IMR-90 (cell line): ENCODE measurements at regions not wholly inside any gene's neighbourhood (a gene's known extent, or its start where the extent isn't known, plus 50 kb on each side); places are given as distances from the start of the nearest gene placed in this dataset.

Source experiments
- ATAC-seq: fragments of 200-7000 bp; cut with Tn5 transposase; 2 replicates; pipeline ENCODE4 v1.9.1; 2020; ENCODE audit warnings: low read depth, mild to moderate bottlenecking, moderate library complexity
- BruUV-seq: library from RNA; stranded (reverse); fragments of 400-500 nt; replicated peaks from 2 replicates; lab custom pipeline; 2021; lab: Mats Ljungman, UMichigan
- CTCF ChIA-PET: fragments of 300-600 bp; formaldehyde crosslinking; extraction: SDS; loops from one replicate; lab custom pipeline; 2021; ENCODE audit warnings: antibody characterized with exemption; lab: Yijun Ruan, JAX
- POLR2A ChIA-PET: fragments of 300-600 bp; sonication (Branson Sonifier 250); formaldehyde crosslinking; loops from one replicate; lab custom pipeline; 2022; ENCODE audit warnings: antibody characterized with exemption; ENCODE audit not compliant: unreplicated experiment; lab: Charles Lee
- DNase-seq: peaks from one replicate; pipeline ENCODE4 v3.0.0; 2013
- H2AFZ ChIP-seq: replicated peaks from 2 replicates; pipeline ENCODE3; 2013; ENCODE audit warnings: low read length, mild to moderate bottlenecking; ENCODE audit not compliant: poor library complexity
- H2AK5ac ChIP-seq: 2 replicates; pipeline ENCODE4 v1.6.1; 2013; ENCODE audit warnings: low read depth, low read length, inconsistent platforms
- H2AK9ac ChIP-seq: replicated peaks from 2 replicates; pipeline ENCODE3; 2013; ENCODE audit warnings: mild to moderate bottlenecking, low read depth, low read length, moderate library complexity; ENCODE audit not compliant: poor library complexity
- H2BK120ac ChIP-seq: 2 replicates; pipeline ENCODE4 v1.6.1; 2013; ENCODE audit warnings: low read depth, low read length, inconsistent platforms
- H2BK15ac ChIP-seq: 3 replicates; pipeline ENCODE4 v1.6.1; 2013; ENCODE audit warnings: low read depth, low read length, inconsistent platforms
- H2BK20ac ChIP-seq: 2 replicates; pipeline ENCODE4 v1.6.1; 2013; ENCODE audit warnings: low read depth, mild to moderate bottlenecking, inconsistent platforms, low read length, moderate library complexity
- H2BK5ac ChIP-seq: 2 replicates; pipeline ENCODE4 v1.6.1; 2013; ENCODE audit warnings: mild to moderate bottlenecking, low read depth, low read length, inconsistent platforms; ENCODE audit not compliant: poor library complexity, severe bottlenecking
- H3K14ac ChIP-seq: replicated peaks from 2 replicates; pipeline ENCODE4 v1.6.1; 2013; ENCODE audit warnings: low read depth, low read length, inconsistent platforms
- H3K18ac ChIP-seq: 2 replicates; pipeline ENCODE4 v1.6.1; 2013; ENCODE audit warnings: low read depth, low read length, control low read depth
- H3K23ac ChIP-seq: 2 replicates; pipeline ENCODE4 v1.6.1; 2013; ENCODE audit warnings: low read depth, low read length, inconsistent platforms
- H3K27ac ChIP-seq: 2 replicates; pipeline ENCODE4 v1.5.1; 2013; ENCODE audit warnings: mild to moderate bottlenecking, control low read depth, low read length; ENCODE audit not compliant: insufficient read depth
- H3K27me3 ChIP-seq: 2 replicates; pipeline ENCODE4 v1.6.1; 2013; ENCODE audit warnings: low read length; ENCODE audit not compliant: control insufficient read depth, insufficient read depth
- H3K36me3 ChIP-seq: 2 replicates; pipeline ENCODE4 v1.6.1; 2013; ENCODE audit warnings: low read length, mixed read lengths; ENCODE audit not compliant: control insufficient read depth, insufficient read depth
- H3K4ac ChIP-seq: 2 replicates; pipeline ENCODE4 v1.6.1; 2013; ENCODE audit warnings: low read depth, low read length, inconsistent platforms
- H3K4me1 ChIP-seq: 2 replicates; pipeline ENCODE4 v1.6.1; 2013; ENCODE audit warnings: low read length, mixed read lengths; ENCODE audit not compliant: control insufficient read depth, insufficient read depth
- H3K4me2 ChIP-seq: 2 replicates; pipeline ENCODE4 v1.6.1; 2013; ENCODE audit warnings: low read depth, mild to moderate bottlenecking, control low read depth, low read length, moderate library complexity
- H3K4me3 ChIP-seq: 2 replicates; pipeline ENCODE4 v1.5.1; 2013; ENCODE audit warnings: low read depth, mild to moderate bottlenecking, control low read depth, low read length, moderate library complexity; ENCODE audit not compliant: insufficient read depth
- H3K56ac ChIP-seq: 2 replicates; pipeline ENCODE4 v1.6.1; 2013; ENCODE audit warnings: low read length, inconsistent platforms; ENCODE audit not compliant: insufficient read depth; ENCODE audit errors: extremely low read depth
- H3K79me1 ChIP-seq, 2 experiments: 2 replicates each; pipeline ENCODE4 v1.6.1; 2013; ENCODE audit warnings: low read length in 2 of 2, inconsistent platforms in 1 of 2, low read depth in 1 of 2
- H3K9ac ChIP-seq: 2 replicates; pipeline ENCODE4 v1.6.1; 2013; ENCODE audit warnings: low read depth, low read length, control low read depth
- H3K9me1 ChIP-seq: 2 replicates; pipeline ENCODE4 v1.6.1; 2013; ENCODE audit warnings: low read length, inconsistent platforms; ENCODE audit not compliant: insufficient read depth
- H3K9me3 ChIP-seq: 2 replicates; pipeline ENCODE4 v1.6.1; 2013; ENCODE audit warnings: low read length; ENCODE audit not compliant: control insufficient read depth, insufficient read depth
- H4K20me1 ChIP-seq: 2 replicates; pipeline ENCODE4 v1.6.1; 2013; ENCODE audit warnings: low read length, inconsistent platforms; ENCODE audit not compliant: insufficient read depth
- H4K5ac ChIP-seq: 2 replicates; pipeline ENCODE4 v1.6.1; 2013; ENCODE audit warnings: mild to moderate bottlenecking, low read depth, low read length, control low read depth
- H4K8ac ChIP-seq, 2 experiments: 2 replicates each; pipeline ENCODE4 v1.6.1; 2013; ENCODE audit warnings: low read depth in 2 of 2, low read length in 2 of 2, control low read depth in 1 of 2, inconsistent platforms in 1 of 2
- H4K91ac ChIP-seq: 2 replicates; pipeline ENCODE4 v1.6.1; 2013; ENCODE audit warnings: low read depth, low read length, inconsistent platforms; ENCODE audit not compliant: insufficient read depth
- BHLHE40 ChIP-seq: fragments of 150-350 bp; IDR thresholded peaks from 2 replicates; pipeline ENCODE4 v1.6.1; 2016; ENCODE audit warnings: mild to moderate bottlenecking, low read depth, low read length
- CEBPB ChIP-seq: IDR thresholded peaks from 2 replicates; pipeline ENCODE4 v1.6.1; 2012; ENCODE audit warnings: low read depth, low read length, improper control_type of control experiment
- ELK1 ChIP-seq: fragments of 150-350 bp; IDR thresholded peaks from 2 replicates; pipeline ENCODE4 v1.6.1; 2016; ENCODE audit warnings: low read depth, mild to moderate bottlenecking, low read length, moderate library complexity, borderline replicate concordance
- POLR2A ChIP-seq: IDR thresholded peaks from 2 replicates; pipeline ENCODE4 v1.6.1; 2012; ENCODE audit warnings: mild to moderate bottlenecking, low read depth, low read length
- SMC3 ChIP-seq: fragments of 150-350 bp; IDR thresholded peaks from 2 replicates; pipeline ENCODE4 v1.6.1; 2016; ENCODE audit warnings: low read depth, mild to moderate bottlenecking, antibody characterized with exemption, low read length, moderate library complexity
- USF2 ChIP-seq: fragments of 150-350 bp; IDR thresholded peaks from 2 replicates; pipeline ENCODE4 v1.6.1; 2017; ENCODE audit warnings: mild to moderate bottlenecking, antibody characterized with exemption, low read length, low read depth
- dilution Hi-C: fragments of 300-500 bp; cut with HindIII; formaldehyde crosslinking; loops from one replicate; pipeline ENCODE4 v1.14.3; 2018; ENCODE audit warnings: low sequenced_read_pairs; ENCODE audit not compliant: unreplicated experiment
- in situ Hi-C: fragments of 300-500 bp; cut with MboI; formaldehyde crosslinking; loops from 3 replicates; pipeline ENCODE4 v1.14.3; 2019; ENCODE audit warnings: low sequenced_read_pairs, inconsistent platforms, mixed read lengths
- intact Hi-C: fragments of 100-400 bp; cut with micrococcal nuclease; formaldehyde crosslinking; loops from 2 replicates; pipeline ENCODE4 v1.10.0; 2022

- intact Hi-C loops (loop anchor here (1.0 to 5.0 kb wide), 3 partner anchors 152 to 366 kb away; no protein-coding TSS in a partner anchor), in situ Hi-C loops (no loop called here), dilution Hi-C loops (no loop called here)
- peak overlapping the region; percentile 92 for H2BK5ac ChIP-seq
- no peak overlapping the region for H3K9ac ChIP-seq
- no peak for TF ChIP-seq POLR2A
- TF ChIP-seq SMC3 = no peak
- TF ChIP-seq USF2 = peak; percentile 16; the same call in 1 of the 2 replicates
- peak; percentile 19; the same call in 1 of the 2 replicates for TF ChIP-seq BHLHE40
- TF ChIP-seq ELK1 = no peak
- peak; percentile 65 for TF ChIP-seq CEBPB
- peak overlapping the region; percentile 35 to 48; a peak in 3 of 4 replicates for H4K8ac ChIP-seq
- ATAC-seq (peak; percentile 88), DNase-seq (peak; percentile 85)
- H3K4me1 ChIP-seq = peaks cover 7% of the 10 kb centered on the region
- no peak overlapping the region for H2BK15ac ChIP-seq
- peak overlapping the region; percentile 68; the same call in 1 of the 2 replicates for H3K27ac ChIP-seq
- peak overlapping the region; percentile 81 for H3K18ac ChIP-seq
- no peaks in the 10 kb centered on the region for H3K36me3 ChIP-seq
- peak overlapping the region; percentile 75 for H2BK120ac ChIP-seq
- H3K23ac ChIP-seq = peak overlapping the region; percentile 55; the same call in 1 of the 2 replicates
- no TSS peak for BruUV-seq
- H3K14ac ChIP-seq = peak overlapping the region; percentile 79
- peak overlapping the region; percentile 41; the same call in 1 of the 2 replicates for H3K4me2 ChIP-seq
- CTCF ChIA-PET = interaction anchor here (1.5 kb wide), 1 partner anchor 24 kb away, joined by 5 read pairs; no protein-coding TSS in a partner anchor
- H4K5ac ChIP-seq = peak overlapping the region; percentile 25
- peak overlapping the region; percentile 65; the same call in 1 of the 2 replicates for H3K4ac ChIP-seq
- H4K20me1 ChIP-seq = no peaks in the 10 kb centered on the region
- H2AK9ac ChIP-seq = no peak overlapping the region
- H2AK5ac ChIP-seq = no peak overlapping the region
- peak overlapping the region; percentile 86; the same call in 1 of the 2 replicates for H2BK20ac ChIP-seq
- no peaks in the 10 kb centered on the region for H3K27me3 ChIP-seq
- H3K9me3 ChIP-seq = no peaks in the 10 kb centered on the region
- H3K56ac ChIP-seq = peak overlapping the region; percentile 42; the same call in 1 of the 2 replicates
- H4K91ac ChIP-seq = peak overlapping the region; percentile 26
- no peak overlapping the region for H3K4me3 ChIP-seq
- POLR2A ChIA-PET = interaction anchor here (0.6 to 1.2 kb wide), 4 partner anchors 12 to 156 kb away, joined by 3 to 5 read pairs (median 3); partner anchors contain the start of gene CDK6
- H2AFZ ChIP-seq = no peak overlapping the region
- no peaks in the 10 kb centered on the region for H3K9me1 ChIP-seq
- no peaks in the 10 kb centered on the region for H3K79me1 ChIP-seq
Measured at GRCh38 chr7:92987095-92987494, 130.7 kb downstream of the SAMD9 start.
